B cell (primary cell): ENCODE measurements at regions not wholly inside any gene's neighbourhood (a gene's known extent, or its start where the extent isn't known, plus 50 kb on each side); places are given as distances from the start of the nearest gene placed in this dataset.

Experiments used
- ATAC-seq: fragments of 200-7000 bp; cut with Tn5 transposase; one replicate; pipeline ENCODE4 v1.10.0; 2021; ENCODE audit warnings: low read depth, mild to moderate bottlenecking, moderate number of reproducible peaks, moderate library complexity
- CTCF ChIA-PET: fragments of 350-600 bp; sonication (Branson Sonifier 250); formaldehyde crosslinking; loops from one replicate; lab custom pipeline; 2021; ENCODE audit warnings: antibody characterized with exemption, inconsistent platforms; lab: Charles Lee
- POLR2A ChIA-PET: fragments of 350-600 bp; sonication (Branson Sonifier 250); formaldehyde crosslinking; loops from one replicate; lab custom pipeline; 2021; ENCODE audit warnings: antibody characterized with exemption; lab: Charles Lee
- DNase-seq: peaks from one replicate; pipeline ENCODE4 v3.0.0; 2013
- H2AFZ ChIP-seq: 2 replicates; pipeline ENCODE4 v1.6.1; 2012; ENCODE audit warnings: mild to moderate bottlenecking, low read depth, low read length; ENCODE audit not compliant: insufficient read depth, poor library complexity, severe bottlenecking
- H3K27ac ChIP-seq, 2 donors: 1 replicate in 1 of 2; 2 replicates in 1 of 2; pipeline ENCODE4 v1.5.1; 2012 to 2013; ENCODE audit warnings: low read length in 2 of 2, mild to moderate bottlenecking in 2 of 2, moderate library complexity in 1 of 2
- H3K27me3 ChIP-seq, 4 experiments: fragments of 200-600 bp in 1 of 4; sonication (generic) in 1 of 4; replicated peaks in 1 of 4; 1 replicate in 2 of 4; 2 replicates in 2 of 4; pipeline versions ENCODE4 v1.6.1 to v1.7.0; 2013 to 2016; ENCODE audit warnings: low read length in 3 of 4, mild to moderate bottlenecking in 2 of 4, mixed read lengths in 1 of 4, moderate library complexity in 1 of 4; ENCODE audit not compliant: insufficient read depth in 4 of 4, control insufficient read depth in 3 of 4; ENCODE audit errors: control extremely low read depth in 1 of 4
- H3K36me3 ChIP-seq, 2 experiments: replicated peaks in 1 of 2; 1 replicate in 1 of 2; 2 replicates in 1 of 2; pipeline versions ENCODE4 v1.6.1 to v1.7.1; 2013; ENCODE audit warnings: low read length in 1 of 2; ENCODE audit not compliant: insufficient read depth in 2 of 2, control insufficient read depth in 1 of 2; ENCODE audit errors: control extremely low read depth in 1 of 2, extremely low read depth in 1 of 2
- H3K4me1 ChIP-seq, 2 donors: fragments of 200-600 bp in 1 of 2; sonication (generic) in 1 of 2; 1 replicate in 1 of 2; 2 replicates in 1 of 2; pipeline versions ENCODE4 v1.5.1 to v1.6.1; 2013 to 2017; ENCODE audit warnings: low read length in 2 of 2; ENCODE audit not compliant: control insufficient read depth in 2 of 2, insufficient read depth in 2 of 2
- H3K4me2 ChIP-seq: replicated peaks from 2 replicates; pipeline ENCODE3; 2012; ENCODE audit warnings: mild to moderate bottlenecking, low read depth, low read length; ENCODE audit not compliant: poor library complexity, severe bottlenecking
- H3K4me3 ChIP-seq, 5 experiments: fragments of 200-600 bp in 1 of 5; sonication (generic) in 1 of 5; 1 replicate in 3 of 5; 2 replicates in 2 of 5; pipeline versions ENCODE4 v1.5.1 to v1.7.0; 2011 to 2016; ENCODE audit warnings: low read length in 4 of 5, mild to moderate bottlenecking in 4 of 5, low read depth in 2 of 5, control low read depth in 1 of 5, moderate library complexity in 1 of 5; ENCODE audit not compliant: insufficient read depth in 1 of 5; ENCODE audit errors: control extremely low read depth in 1 of 5, extremely low read depth in 1 of 5
- H3K79me2 ChIP-seq: fragments of 200-600 bp; sonication (generic); one replicate; pipeline ENCODE4 v1.6.0; 2016; ENCODE audit warnings: low read length; ENCODE audit not compliant: control insufficient read depth, insufficient read depth
- H3K9ac ChIP-seq: fragments of 200-600 bp; sonication (generic); 2 replicates; pipeline ENCODE4 v1.6.1; 2017; ENCODE audit warnings: mild to moderate bottlenecking, low read length, moderate library complexity
- H3K9me3 ChIP-seq, 3 donors: one replicate each; pipeline versions ENCODE4 v1.6.1 to v1.7.1; 2013; ENCODE audit warnings: low read length in 2 of 3; ENCODE audit not compliant: control insufficient read depth in 2 of 3, insufficient read depth in 1 of 3; ENCODE audit errors: control extremely low read depth in 1 of 3
- H4K20me1 ChIP-seq: 2 replicates; pipeline ENCODE4 v1.6.0; 2012; ENCODE audit warnings: mild to moderate bottlenecking, low read length; ENCODE audit not compliant: insufficient read depth, control insufficient read depth, poor library complexity, severe bottlenecking
- H3K27ac Mint-ChIP-seq: one replicate; pipeline ENCODE4 v1.8.0; 2021; ENCODE audit warnings: mixed read lengths
- H3K27me3 Mint-ChIP-seq: one replicate; pipeline ENCODE4 v1.8.0; 2021; ENCODE audit warnings: mixed read lengths
- H3K4me1 Mint-ChIP-seq: one replicate; pipeline ENCODE4 v1.8.0; 2021; ENCODE audit warnings: mixed read lengths
- H3K4me3 Mint-ChIP-seq: one replicate; pipeline ENCODE4 v1.8.0; 2021; ENCODE audit warnings: mixed read lengths
- H3K9me3 Mint-ChIP-seq: one replicate; pipeline ENCODE4 v1.8.0; 2022; ENCODE audit warnings: mixed read lengths; ENCODE audit not compliant: insufficient read depth
- EZH2 ChIP-seq: IDR thresholded peaks from 2 replicates; pipeline ENCODE4 v1.6.1; 2012; ENCODE audit warnings: borderline replicate concordance, low read depth, mild to moderate bottlenecking, moderate library complexity, low read length; ENCODE audit not compliant: insufficient read depth, poor library complexity, severe bottlenecking
- WGBS: methylation state at CpG from one replicate; pipeline ENCODE4 v1.1.5; 2013; ENCODE audit warnings: missing lambda C conversion rate; ENCODE audit not compliant: insufficient coverage; 5-methylcytosine and 5-hydroxymethylcytosine counted together
- intact Hi-C: fragments of 100-400 bp; cut with micrococcal nuclease; formaldehyde crosslinking; loops from one replicate; pipeline ENCODE4 v1.10.0; 2022
- TF ChIP-seq, protein P1 (sequence below): fragments of 200-600 bp; IDR thresholded peaks from one replicate; pipeline ENCODE4 v1.8.0; 2022; ENCODE audit warnings: antibody characterized with exemption, mild to moderate bottlenecking

DNA sequence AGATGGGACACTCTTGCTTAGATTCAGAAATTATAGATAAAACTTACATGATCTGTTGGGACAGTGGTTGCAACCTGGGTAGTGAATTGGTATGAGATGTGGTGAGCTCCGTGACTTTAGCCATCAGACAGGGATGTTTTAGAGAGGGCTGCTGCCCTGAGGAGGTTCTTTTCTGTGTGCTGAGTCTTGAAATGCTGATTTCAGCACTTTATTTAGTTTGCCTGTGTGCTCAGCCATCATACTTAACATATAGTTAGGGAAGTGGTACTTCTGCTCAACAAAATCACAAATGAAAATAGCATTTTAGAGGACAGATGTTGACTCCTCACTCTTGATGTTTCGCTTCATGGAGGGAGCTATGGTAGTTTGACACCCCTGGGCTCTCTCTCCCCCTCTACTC is 95.9 kb upstream of the CDH13 start:
- Histone ChIP-seq H3K27ac (no peak overlapping the region), H3K4me1 (no peaks in the 10 kb centered on the region), H3K27me3 (no peaks in the 10 kb centered on the region), H3K36me3 (no peaks in the 10 kb centered on the region), H3K9ac (no peak overlapping the region), H4K20me1 (no peaks in the 10 kb centered on the region), H3K79me2 (no peaks in the 10 kb centered on the region), H2AFZ (no peak overlapping the region), H3K4me3 (no peak overlapping the region), H3K4me2 (no peak overlapping the region), H3K9me3 (peaks cover 0 to 2% (median 0%) of the 10 kb centered on the region in 3 donors)
- H3K27ac Mint-ChIP-seq = no peak overlapping the region
- TF ChIP-seq, protein P1, sequence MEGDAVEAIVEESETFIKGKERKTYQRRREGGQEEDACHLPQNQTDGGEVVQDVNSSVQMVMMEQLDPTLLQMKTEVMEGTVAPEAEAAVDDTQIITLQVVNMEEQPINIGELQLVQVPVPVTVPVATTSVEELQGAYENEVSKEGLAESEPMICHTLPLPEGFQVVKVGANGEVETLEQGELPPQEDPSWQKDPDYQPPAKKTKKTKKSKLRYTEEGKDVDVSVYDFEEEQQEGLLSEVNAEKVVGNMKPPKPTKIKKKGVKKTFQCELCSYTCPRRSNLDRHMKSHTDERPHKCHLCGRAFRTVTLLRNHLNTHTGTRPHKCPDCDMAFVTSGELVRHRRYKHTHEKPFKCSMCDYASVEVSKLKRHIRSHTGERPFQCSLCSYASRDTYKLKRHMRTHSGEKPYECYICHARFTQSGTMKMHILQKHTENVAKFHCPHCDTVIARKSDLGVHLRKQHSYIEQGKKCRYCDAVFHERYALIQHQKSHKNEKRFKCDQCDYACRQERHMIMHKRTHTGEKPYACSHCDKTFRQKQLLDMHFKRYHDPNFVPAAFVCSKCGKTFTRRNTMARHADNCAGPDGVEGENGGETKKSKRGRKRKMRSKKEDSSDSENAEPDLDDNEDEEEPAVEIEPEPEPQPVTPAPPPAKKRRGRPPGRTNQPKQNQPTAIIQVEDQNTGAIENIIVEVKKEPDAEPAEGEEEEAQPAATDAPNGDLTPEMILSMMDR = no peak
- no peak for TF ChIP-seq EZH2
- H3K4me1 Mint-ChIP-seq = no peaks in the 10 kb centered on the region
- DNase-seq (no peak), ATAC-seq (no peak)
- ChIA-PET CTCF (no interaction called here), POLR2A (no interaction called here)
- intact Hi-C loops = no loop called here
- WGBS = 100% methylated on average over 1 of the region's 2 CpGs
- H3K9me3 Mint-ChIP-seq = no peaks in the 10 kb centered on the region
- no peak overlapping the region for H3K4me3 Mint-ChIP-seq
- H3K27me3 Mint-ChIP-seq = no peaks in the 10 kb centered on the region

DNA sequence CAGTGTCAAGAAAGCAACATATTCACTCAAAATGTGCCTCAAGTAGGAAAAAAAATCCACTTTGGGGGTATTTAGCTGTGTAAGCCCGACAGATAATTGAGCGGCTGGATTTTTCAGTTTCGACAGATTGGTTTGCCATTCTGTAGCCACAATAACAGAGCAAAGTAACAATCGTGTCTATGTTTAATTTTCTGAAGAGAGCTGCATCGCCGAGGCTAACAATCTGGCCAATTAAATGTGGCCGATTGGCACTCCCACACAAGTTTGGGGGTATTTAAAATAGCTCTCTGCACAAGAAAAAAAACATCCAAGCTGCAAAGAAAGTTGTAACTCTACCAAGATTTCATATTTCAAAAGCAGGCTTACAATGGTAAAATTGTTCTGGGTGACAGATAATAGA is 99.7 kb upstream of the CDH13 start:
- POLR2A ChIA-PET = no interaction called here
- Histone ChIP-seq H3K4me1 (no peaks in the 10 kb centered on the region), H3K36me3 (no peaks in the 10 kb centered on the region), H3K9ac (no peak overlapping the region), H3K9me3 (peaks cover 0 to 3% (median 2%) of the 10 kb centered on the region in 3 donors), H3K4me2 (no peak overlapping the region), H3K27ac (no peak overlapping the region), H3K79me2 (no peaks in the 10 kb centered on the region), H3K27me3 (no peaks in the 10 kb centered on the region), H4K20me1 (no peaks in the 10 kb centered on the region), H3K4me3 (no peak overlapping the region), H2AFZ (no peak overlapping the region)
- Mint-ChIP-seq H3K4me3 (no peak overlapping the region), H3K27me3 (no peaks in the 10 kb centered on the region), H3K27ac (no peak overlapping the region), H3K9me3 (no peaks in the 10 kb centered on the region), H3K4me1 (no peaks in the 10 kb centered on the region)
- ATAC-seq (no peak), DNase-seq (no peak)
- TF ChIP-seq, protein P1 = no peak
- TF ChIP-seq EZH2 = no peak
- CTCF ChIA-PET = no interaction called here
- intact Hi-C loops = no loop called here
- 87% methylated on average over 6 of the region's 7 CpGs for WGBS
